Inferior parietal cortex (tissue), 1 donor: ENCODE measurements at regions not wholly inside any gene's neighbourhood (a gene's known extent, or its start where the extent isn't known, plus 50 kb on each side); places are given as distances from the start of the nearest gene placed in this dataset.

ENCODE experiments used
- DNase-seq: peaks from one replicate; pipeline ENCODE4 v3.0.0-alpha.2; 2016; ENCODE audit errors: extremely low spot score

GRCh38 chr4:176507845-176508533 is 188.2 kb downstream of the SPCS3 start:
- no peak for DNase-seq

DNA sequence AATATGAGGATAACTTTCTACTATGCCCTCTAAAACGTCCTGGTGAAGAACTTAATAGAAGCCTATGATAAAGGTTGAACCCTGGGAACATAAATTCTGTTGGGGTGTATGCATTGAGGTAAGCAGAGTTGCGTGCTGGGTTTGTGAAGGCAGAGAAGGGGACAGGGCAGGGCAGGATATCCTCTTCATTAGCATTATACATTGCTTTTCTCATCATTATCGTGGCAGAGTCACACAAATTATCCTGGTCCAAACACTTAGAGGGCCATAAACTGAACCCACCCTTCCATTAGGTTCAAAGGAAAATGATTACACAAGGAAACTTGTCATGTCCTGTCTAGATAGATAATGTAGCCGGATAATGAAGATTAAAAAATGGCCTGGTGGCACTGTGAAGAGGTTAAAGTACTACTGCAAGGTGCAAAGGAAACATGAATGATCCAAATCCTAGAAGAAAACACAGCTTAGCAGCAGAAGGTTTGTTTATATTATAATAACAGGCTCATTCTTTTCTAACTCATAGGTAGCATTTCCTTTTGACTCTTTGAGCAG is 189.1 kb downstream of the SPCS3 start:
- no peak for DNase-seq

- DNase-seq = no peak
These were observed 205.8 kb downstream of the SPCS3 start for GRCh38 chr4:176525576-176525975.

DNA sequence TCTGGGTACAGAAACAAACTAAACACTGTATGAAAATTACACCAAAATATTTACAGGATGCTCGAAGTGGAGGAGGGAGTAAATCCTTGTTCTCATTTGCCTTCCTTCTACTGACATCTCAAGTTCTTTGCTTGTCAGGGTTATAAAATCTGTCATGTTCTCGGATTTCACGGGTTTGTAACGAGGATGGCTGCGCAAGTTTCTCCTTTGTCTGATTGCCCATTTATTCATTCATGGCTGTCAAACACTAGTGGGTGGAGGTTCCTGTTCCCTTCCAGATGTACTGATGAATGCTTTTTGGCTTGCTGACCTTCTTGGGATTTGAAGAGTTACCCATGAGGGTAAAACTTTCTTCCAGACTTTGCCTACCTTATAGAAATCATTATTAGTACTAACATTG is 206.9 kb downstream of the SPCS3 start:
- DNase-seq = no peak

- no peak for DNase-seq
These were observed 209.8 kb downstream of the SPCS3 start for GRCh38 chr4:176529574-176529973.

GRCh38 chr4:176533159-176533558 is 213.4 kb downstream of the SPCS3 start:
- no peak for DNase-seq

GRCh38 chr4:176534566-176534965 is 214.8 kb downstream of the SPCS3 start:
- no peak for DNase-seq

DNA sequence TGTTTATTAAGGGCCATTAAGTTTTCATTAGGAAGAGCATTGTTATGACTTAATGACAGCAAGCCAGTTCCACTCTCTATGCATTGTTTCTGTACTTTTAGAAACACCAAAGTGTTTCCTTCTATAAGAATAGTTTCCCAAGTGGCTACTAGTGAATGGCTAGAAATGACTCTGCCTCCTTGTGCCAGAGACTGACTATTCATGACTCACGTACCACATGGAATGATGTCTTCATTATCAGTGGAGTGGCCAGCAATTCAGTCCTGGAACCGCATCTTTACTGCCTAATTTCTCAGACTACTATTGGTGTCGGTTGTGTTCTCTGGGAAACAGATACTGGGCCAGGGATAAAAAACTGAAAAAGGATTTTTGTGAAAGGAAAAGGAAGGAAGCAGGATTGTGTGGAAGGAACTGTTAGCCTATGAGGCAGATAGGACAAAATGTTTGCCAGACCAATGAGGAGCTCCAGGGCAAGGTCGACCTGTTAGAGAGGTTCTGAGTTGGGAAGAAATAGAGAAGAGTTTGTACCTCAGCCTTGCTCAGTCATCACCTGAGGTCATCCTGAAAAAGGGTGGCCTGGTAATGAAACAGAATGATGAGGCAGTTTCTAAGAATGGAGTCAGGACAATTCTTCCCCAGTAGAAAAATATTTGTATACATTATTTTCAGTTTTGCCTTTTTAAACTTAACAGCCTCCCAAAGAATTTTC is 218.6 kb downstream of the SPCS3 start:
- no peak for DNase-seq

- no peak for DNase-seq
These were observed 219.5 kb downstream of the SPCS3 start for GRCh38 chr4:176539091-176539784.

DNA sequence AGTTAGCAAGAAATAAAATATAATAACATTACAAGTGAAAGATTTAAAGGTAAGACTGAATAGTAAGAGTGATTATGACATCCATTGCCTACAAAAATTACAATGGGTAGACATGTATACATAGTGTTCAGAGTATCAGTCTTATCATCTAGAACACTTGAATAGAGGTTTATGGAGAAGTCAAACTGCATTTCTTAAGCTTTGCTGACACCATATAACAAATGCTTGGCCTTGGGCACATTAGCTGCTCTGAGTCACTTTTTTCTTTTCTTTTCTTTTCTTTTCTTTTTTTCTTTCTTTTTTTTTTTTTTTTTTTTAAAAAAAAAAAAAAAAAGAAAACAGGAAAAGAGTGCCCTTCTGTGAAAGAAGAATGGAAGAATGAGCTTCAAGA is 220.0 kb downstream of the SPCS3 start:
- DNase-seq = no peak

GRCh38 chr4:176540814-176541213 is 221.0 kb downstream of the SPCS3 start:
- no peak for DNase-seq

GRCh38 chr4:176545872-176546271 is 226.1 kb downstream of the SPCS3 start:
- no peak for DNase-seq

DNA sequence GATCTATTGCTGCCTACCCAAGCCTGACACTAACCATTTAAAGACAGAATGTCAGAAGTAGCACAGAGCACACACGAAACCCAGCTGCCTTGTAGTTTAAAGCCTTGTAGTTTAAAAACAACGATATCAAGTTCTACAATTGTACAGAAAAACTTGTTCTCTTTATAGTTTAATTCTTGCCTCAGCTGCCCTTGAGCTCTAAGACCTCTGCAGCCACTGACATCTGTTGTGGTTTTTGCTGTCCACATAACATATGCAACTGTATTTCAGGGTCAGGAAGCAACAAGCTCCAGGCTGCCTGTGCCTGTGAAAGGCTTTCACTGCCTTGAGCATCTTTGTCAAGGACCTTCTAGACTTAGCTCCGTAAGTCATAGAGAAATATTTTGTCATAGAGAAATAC is 227.2 kb downstream of the SPCS3 start:
- DNase-seq = no peak

GRCh38 chr4:176548571-176548970 is 228.8 kb downstream of the SPCS3 start:
- DNase-seq = no peak

DNA sequence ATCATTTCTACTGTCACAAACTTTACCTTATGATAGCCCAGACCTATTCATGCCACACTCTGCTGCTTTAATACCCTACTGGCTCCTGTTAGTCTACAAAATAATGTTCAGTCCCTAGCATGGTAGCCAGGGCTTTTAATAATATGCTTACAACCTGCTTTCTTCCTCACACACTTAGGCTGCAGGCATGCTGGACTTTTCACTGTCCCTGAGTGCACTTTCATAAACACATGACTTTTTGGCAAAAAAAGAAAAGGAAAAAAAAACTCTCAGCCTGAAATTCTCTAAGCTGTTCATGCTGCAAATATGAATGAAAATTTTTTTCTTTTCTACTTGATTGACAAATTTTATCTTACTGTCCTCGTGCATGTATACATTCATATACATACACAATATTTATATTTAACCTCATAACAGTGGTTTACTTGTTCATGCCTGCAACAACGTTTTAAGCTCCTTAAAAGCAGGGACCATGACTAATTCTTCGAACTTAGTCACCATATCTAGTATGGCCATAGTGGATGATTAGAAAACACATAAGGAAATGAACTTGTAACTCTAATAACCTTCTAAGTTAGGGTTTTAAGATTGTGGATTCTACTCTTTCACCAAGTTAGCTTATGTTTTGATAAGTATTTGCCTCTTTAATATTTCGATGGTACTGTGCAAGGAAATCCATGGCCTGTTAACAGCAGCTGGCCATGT is 229.5 kb downstream of the SPCS3 start:
- DNase-seq = no peak

DNA sequence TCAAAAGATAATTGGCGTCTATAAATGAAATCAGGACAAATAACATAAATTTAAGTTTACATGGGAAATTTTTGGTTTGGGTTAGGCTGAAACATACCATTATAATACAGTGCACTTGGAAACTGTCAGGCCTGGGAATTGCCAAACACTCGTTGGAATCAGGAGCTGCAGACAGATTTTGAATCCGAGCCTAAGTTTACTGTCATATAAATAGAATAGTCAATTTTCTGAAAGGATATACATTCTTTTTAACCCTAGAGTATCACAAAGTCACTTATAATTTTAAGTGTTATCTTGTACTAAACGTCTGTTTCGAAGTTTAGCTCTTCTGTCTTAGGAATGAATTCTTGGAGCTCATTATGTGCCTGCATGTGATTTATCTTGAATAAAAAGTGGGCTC is 234.1 kb downstream of the VEGFC start:
- DNase-seq = no peak

DNA sequence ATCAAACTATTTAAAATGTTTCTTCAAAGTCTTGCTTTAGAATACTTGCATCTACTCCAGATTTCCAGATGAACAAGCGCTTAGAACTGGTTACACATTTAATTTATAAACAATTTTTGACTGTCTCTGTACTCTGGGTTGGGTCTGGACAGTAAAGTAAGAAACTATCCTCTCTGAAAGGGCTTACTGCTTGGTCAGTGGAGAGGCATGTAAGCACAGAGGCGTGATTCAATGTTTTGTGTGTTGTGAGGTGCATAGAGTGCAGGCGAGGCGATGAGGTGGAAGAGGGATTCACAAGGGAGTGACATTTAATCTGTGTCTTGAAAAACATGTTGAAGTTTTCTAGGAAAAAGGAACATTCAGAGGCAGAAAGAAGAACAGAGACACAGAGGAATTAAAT is 231.4 kb downstream of the VEGFC start:
- no peak for DNase-seq

- DNase-seq = peak; percentile 23
These were observed 229.1 kb downstream of the VEGFC start for GRCh38 chr4:176563591-176563990.

- no peak for DNase-seq
These were observed 227.7 kb downstream of the VEGFC start for GRCh38 chr4:176565049-176565448.

DNA sequence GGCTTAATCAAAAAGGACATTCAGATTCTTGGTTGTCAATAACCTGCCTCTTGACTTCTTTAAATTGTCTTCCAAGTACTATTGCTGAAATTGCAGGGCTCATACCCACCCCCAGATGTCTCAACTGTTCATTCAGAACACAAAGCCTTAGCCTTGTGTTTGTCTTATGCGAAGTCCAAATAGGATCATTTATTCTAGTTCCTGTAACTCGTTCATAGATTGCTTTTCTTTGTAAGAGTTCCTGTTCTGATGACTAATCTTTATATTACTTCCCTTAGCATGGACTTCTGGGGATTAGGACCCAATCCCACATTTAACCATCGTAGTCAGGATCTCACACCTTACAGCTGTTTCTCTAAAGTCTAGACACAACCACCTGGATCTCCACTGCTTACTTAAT is 226.0 kb downstream of the VEGFC start:
- no peak for DNase-seq

GRCh38 chr4:176568238-176568637 is 224.5 kb downstream of the VEGFC start:
- no peak for DNase-seq

DNA sequence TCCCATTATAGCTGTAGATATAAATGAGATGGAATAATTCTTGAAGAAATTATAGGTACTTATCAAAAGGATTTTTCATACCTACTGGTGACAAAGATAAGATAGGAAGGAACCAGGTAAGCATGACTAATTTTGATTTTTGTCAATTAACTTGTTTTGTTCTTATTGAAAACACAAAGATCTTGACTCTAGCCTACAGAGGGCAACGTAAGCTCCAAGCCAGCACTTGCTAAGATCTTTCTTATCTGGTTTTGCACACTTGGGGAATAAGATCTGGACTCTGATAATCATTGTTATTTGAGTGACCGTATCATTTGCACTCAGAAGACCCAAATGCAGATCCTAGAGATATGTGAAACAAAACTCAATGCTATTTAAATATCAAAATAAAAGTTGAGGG is 223.4 kb downstream of the VEGFC start:
- no peak for DNase-seq
